Heart left ventricle (tissue), 13 donors: ENCODE measurements at regions not wholly inside any gene's neighbourhood (a gene's known extent, or its start where the extent isn't known, plus 50 kb on each side); places are given as distances from the start of the nearest gene placed in this dataset.

Experiments used
- POLR2A ChIP-seq, 2 donors: fragments of 450-650 bp; IDR thresholded peaks; one replicate each; pipeline ENCODE4 v1.6.1; 2017; ENCODE audit warnings: antibody characterized with exemption in 2 of 2, mild to moderate bottlenecking in 2 of 2, moderate library complexity in 2 of 2
- TF ChIP-seq, protein P1 (sequence below), 12 donors: fragments of 200-600 bp; sonication (generic) in 4 of 12; IDR thresholded peaks; one replicate each; pipeline versions ENCODE4 v1.5.0 to v1.8.0; 2018 to 2022; ENCODE audit warnings: antibody characterized with exemption in 12 of 12, mild to moderate bottlenecking in 5 of 12
- donor health status: ischemic (EF 13 %, LVEDD 7.1; RV severe dilation, severe dysfunction).
- donor health status: DM: no; HTN: yes; CAD: no.
- donor health status: DM: no; HTN: no; CAD: no.
- donor health status: ischemic (EF 25% LVEDD 6.9; RV normal size, moderate dysfunction).
- donor health status: ischemic (EF 25% LVEDD 5.7; RV mildly dilated, moderate dysfunction).
- donor health status: ischemic (EF 35%, LVEDD 5.7; RV mildly dilated, moderate dysfunction).
- donor health status: nonischemic (EF 11% LVEDD 7.7; RV severe dilation, severe dysfunction).
- donor health status: DM: yes; HTN: yes; CAD: no.
- donor health status: PGD.
- donor health status: ischemic (EF 29% LVEDD 5.4; RV normal size, mild dysfunction).
- donor health status: nonischemic (EF 23%, LVEDD 6.1; RV moderate dilation, normal function).

DNA sequence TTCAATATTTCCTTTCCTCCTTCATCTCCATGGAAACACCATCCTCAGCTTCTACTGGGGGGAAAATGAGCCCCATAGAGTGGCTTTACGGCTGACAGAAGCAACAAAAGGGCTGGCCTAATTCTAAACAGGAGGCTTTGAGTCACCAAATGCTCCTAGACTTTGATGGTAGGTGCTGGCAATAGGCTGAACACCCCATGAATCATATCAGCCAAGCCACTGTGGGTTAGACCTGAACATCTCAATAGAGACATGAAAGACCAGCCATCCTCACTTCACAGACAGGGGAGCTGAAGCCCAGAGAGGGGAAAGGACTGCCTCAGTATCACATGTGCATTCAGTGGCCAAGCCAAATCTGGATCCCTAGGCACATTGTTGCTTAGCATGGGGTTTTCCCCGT lies 107.6 kb downstream of the AMER1 start:
- no peak for TF ChIP-seq POLR2A (IDR thresholded peaks at IDR 0.05)
- TF ChIP-seq, protein P1, sequence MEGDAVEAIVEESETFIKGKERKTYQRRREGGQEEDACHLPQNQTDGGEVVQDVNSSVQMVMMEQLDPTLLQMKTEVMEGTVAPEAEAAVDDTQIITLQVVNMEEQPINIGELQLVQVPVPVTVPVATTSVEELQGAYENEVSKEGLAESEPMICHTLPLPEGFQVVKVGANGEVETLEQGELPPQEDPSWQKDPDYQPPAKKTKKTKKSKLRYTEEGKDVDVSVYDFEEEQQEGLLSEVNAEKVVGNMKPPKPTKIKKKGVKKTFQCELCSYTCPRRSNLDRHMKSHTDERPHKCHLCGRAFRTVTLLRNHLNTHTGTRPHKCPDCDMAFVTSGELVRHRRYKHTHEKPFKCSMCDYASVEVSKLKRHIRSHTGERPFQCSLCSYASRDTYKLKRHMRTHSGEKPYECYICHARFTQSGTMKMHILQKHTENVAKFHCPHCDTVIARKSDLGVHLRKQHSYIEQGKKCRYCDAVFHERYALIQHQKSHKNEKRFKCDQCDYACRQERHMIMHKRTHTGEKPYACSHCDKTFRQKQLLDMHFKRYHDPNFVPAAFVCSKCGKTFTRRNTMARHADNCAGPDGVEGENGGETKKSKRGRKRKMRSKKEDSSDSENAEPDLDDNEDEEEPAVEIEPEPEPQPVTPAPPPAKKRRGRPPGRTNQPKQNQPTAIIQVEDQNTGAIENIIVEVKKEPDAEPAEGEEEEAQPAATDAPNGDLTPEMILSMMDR (IDR thresholded peaks at IDR 0.05): no peak
